GM23338 (cell line): ENCODE measurements at regions not wholly inside any gene's neighbourhood (a gene's known extent, or its start where the extent isn't known, plus 50 kb on each side); places are given as distances from the start of the nearest gene placed in this dataset.

Experiments used
- ATAC-seq: fragments of 200-7000 bp; cut with Tn5 transposase; 3 replicates; pipeline ENCODE4 v1.9.1; 2020
- DNase-seq: peaks from one replicate; pipeline ENCODE4 v3.0.0-alpha.2; 2015; ENCODE audit warnings: low spot score
- H2AFZ ChIP-seq: fragments of 200-600 bp; sonication (generic); 2 replicates; pipeline ENCODE4 v1.8.0; 2016; ENCODE audit warnings: antibody characterized with exemption, mild to moderate bottlenecking, moderate library complexity
- H3F3A ChIP-seq: fragments of 200-600 bp; sonication (generic); replicated peaks from 2 replicates; pipeline ENCODE4 v1.8.0; 2017; ENCODE audit warnings: antibody characterized with exemption, mixed run types, low read depth
- H3K27ac ChIP-seq: fragments of 200-600 bp; sonication (generic); 2 replicates; pipeline ENCODE4 v1.6.1; 2016; ENCODE audit warnings: low read depth
- H3K27me3 ChIP-seq: fragments of 200-600 bp; sonication (generic); 2 replicates; pipeline ENCODE4 v1.8.0; 2016; ENCODE audit warnings: mild to moderate bottlenecking, mixed run types, moderate library complexity; ENCODE audit not compliant: insufficient read depth
- H3K36me3 ChIP-seq: fragments of 200-600 bp; sonication (generic); 2 replicates; pipeline ENCODE4 v1.8.0; 2016; ENCODE audit warnings: mild to moderate bottlenecking; ENCODE audit not compliant: insufficient read depth
- H3K4me1 ChIP-seq: fragments of 200-600 bp; sonication (generic); 2 replicates; pipeline ENCODE4 v1.8.0; 2016; ENCODE audit warnings: mild to moderate bottlenecking, moderate library complexity; ENCODE audit not compliant: insufficient read depth
- H3K4me2 ChIP-seq: fragments of 200-600 bp; sonication (generic); 2 replicates; pipeline ENCODE4 v1.7.1; 2017; ENCODE audit warnings: mixed run types
- H3K4me3 ChIP-seq: fragments of 200-600 bp; sonication (generic); 2 replicates; pipeline ENCODE4 v1.6.1; 2016; ENCODE audit warnings: mixed run types
- H3K79me2 ChIP-seq: fragments of 200-600 bp; sonication (generic); replicated peaks from 2 replicates; pipeline ENCODE4 v1.8.0; 2017; ENCODE audit warnings: mild to moderate bottlenecking; ENCODE audit not compliant: insufficient read depth
- H3K9me2 ChIP-seq: fragments of 200-600 bp; sonication (generic); 2 replicates; pipeline ENCODE4 v1.8.0; 2017; ENCODE audit not compliant: insufficient read depth
- H4K20me1 ChIP-seq: fragments of 200-600 bp; sonication (generic); replicated peaks from 2 replicates; pipeline ENCODE4 v1.8.0; 2017; ENCODE audit warnings: mild to moderate bottlenecking; ENCODE audit not compliant: insufficient read depth
- H3K27ac Mint-ChIP-seq: 2 replicates; pipeline ENCODE4 v1.8.0; 2020; ENCODE audit warnings: inconsistent platforms, mild to moderate bottlenecking, moderate library complexity, mixed read lengths
- H3K27me3 Mint-ChIP-seq: 3 replicates; pipeline ENCODE4 v1.8.0; 2022; ENCODE audit warnings: low read depth, mild to moderate bottlenecking, moderate library complexity, mixed read lengths, inconsistent platforms; ENCODE audit not compliant: insufficient read depth, poor library complexity
- H3K36me3 Mint-ChIP-seq: 3 replicates; pipeline ENCODE4 v1.8.0; 2021; ENCODE audit warnings: low read depth, mild to moderate bottlenecking, inconsistent platforms, moderate library complexity, mixed read lengths
- H3K4me1 Mint-ChIP-seq: 3 replicates; pipeline ENCODE4 v1.8.0; 2020; ENCODE audit warnings: mild to moderate bottlenecking, inconsistent platforms, mixed read lengths
- H3K4me3 Mint-ChIP-seq: 3 replicates; pipeline ENCODE4 v1.8.0; 2021; ENCODE audit warnings: moderate library complexity, mild to moderate bottlenecking, inconsistent platforms, mixed read lengths
- H3K9me3 Mint-ChIP-seq: 3 replicates; pipeline ENCODE4 v1.8.0; 2020; ENCODE audit warnings: moderate library complexity, mild to moderate bottlenecking, inconsistent platforms, mixed read lengths
- CREB1 ChIP-seq: fragments of 250-450 bp; sonication (Bioruptor Pico); IDR thresholded peaks from 2 replicates; pipeline ENCODE4 v1.5.0; 2020; ENCODE audit warnings: low read depth, mild to moderate bottlenecking, moderate library complexity
- JUNB ChIP-seq: IDR thresholded peaks from one replicate; pipeline ENCODE4 v1.6.1; 2016; ENCODE audit warnings: antibody characterized with exemption; ENCODE audit not compliant: unreplicated experiment
- STAT1 ChIP-seq: IDR thresholded peaks from one replicate; pipeline ENCODE4 v1.6.1; 2016; ENCODE audit warnings: antibody characterized with exemption; ENCODE audit not compliant: unreplicated experiment
- ZNF114 ChIP-seq: fragments of 250-450 bp; sonication (Bioruptor Pico); IDR thresholded peaks from 2 replicates; pipeline ENCODE4 v1.5.0; 2020; ENCODE audit warnings: mild to moderate bottlenecking, moderate library complexity
- ZNF331 ChIP-seq: fragments of 250-450 bp; sonication (Bioruptor Pico); IDR thresholded peaks from 2 replicates; pipeline ENCODE4 v1.5.0; 2020; ENCODE audit warnings: low read depth, mild to moderate bottlenecking, moderate library complexity
- TF ChIP-seq, protein P1 (sequence below): IDR thresholded peaks from one replicate; pipeline ENCODE4 v1.6.1; 2018; ENCODE audit warnings: antibody characterized with exemption; ENCODE audit not compliant: unreplicated experiment
- TF ChIP-seq, protein P2 (sequence below): fragments of 250-450 bp; sonication (Bioruptor Pico); IDR thresholded peaks from 2 replicates; pipeline ENCODE4 v1.5.0; 2020; ENCODE audit warnings: mild to moderate bottlenecking, moderate library complexity
- TF ChIP-seq, protein P3 (sequence below): IDR thresholded peaks from 2 replicates; pipeline ENCODE4 v1.6.1; 2016; ENCODE audit warnings: antibody characterized with exemption

DNA sequence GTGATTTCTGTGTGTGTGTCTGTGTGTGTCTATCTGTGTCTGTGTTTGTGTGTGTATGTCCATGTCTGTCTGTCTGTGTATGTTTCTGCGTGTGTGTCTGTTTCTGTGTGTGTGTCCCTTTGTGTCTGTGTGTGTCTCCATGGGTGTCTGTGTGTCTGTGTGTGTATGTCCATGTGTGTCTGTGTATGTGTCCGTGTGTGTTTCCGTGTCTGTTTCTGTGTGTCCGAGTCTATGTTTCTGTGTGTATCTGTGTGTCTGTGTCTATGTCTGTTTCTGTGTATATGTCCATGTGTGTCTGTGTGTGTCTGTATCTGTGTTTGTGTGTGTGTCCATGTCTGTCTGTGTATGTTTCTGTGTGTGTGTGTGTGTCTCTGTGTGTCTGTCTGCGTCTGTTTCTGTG, 276.3 kb upstream of the SOX1 start (continued):
- TF ChIP-seq, protein P1, sequence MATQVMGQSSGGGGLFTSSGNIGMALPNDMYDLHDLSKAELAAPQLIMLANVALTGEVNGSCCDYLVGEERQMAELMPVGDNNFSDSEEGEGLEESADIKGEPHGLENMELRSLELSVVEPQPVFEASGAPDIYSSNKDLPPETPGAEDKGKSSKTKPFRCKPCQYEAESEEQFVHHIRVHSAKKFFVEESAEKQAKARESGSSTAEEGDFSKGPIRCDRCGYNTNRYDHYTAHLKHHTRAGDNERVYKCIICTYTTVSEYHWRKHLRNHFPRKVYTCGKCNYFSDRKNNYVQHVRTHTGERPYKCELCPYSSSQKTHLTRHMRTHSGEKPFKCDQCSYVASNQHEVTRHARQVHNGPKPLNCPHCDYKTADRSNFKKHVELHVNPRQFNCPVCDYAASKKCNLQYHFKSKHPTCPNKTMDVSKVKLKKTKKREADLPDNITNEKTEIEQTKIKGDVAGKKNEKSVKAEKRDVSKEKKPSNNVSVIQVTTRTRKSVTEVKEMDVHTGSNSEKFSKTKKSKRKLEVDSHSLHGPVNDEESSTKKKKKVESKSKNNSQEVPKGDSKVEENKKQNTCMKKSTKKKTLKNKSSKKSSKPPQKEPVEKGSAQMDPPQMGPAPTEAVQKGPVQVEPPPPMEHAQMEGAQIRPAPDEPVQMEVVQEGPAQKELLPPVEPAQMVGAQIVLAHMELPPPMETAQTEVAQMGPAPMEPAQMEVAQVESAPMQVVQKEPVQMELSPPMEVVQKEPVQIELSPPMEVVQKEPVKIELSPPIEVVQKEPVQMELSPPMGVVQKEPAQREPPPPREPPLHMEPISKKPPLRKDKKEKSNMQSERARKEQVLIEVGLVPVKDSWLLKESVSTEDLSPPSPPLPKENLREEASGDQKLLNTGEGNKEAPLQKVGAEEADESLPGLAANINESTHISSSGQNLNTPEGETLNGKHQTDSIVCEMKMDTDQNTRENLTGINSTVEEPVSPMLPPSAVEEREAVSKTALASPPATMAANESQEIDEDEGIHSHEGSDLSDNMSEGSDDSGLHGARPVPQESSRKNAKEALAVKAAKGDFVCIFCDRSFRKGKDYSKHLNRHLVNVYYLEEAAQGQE: no peak

DNA sequence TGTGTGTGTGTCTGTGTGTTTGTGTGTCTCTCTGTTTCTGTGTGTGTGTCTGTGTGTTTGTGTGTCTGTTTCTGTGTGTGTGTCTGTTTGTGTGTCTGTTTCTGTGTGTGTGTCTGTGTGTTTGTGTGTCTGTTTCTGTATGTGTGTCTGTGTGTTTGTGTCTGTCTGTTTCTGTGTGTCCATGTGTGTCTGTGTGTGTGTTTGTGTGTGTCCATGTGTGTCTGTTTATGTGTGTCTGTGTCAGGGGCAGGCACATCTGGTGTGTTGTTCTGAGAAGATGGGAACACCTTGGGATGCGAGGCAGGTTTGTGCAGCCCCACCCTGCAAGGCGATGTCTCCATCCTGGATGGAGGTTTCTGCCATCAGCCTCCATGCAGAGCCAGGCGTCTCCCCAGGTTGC, 275.8 kb upstream of the SOX1 start:
- Mint-ChIP-seq H3K9me3 (no peaks in the 10 kb centered on the region; the same call in 2 of the 3 replicates), H3K27me3 (no peaks in the 10 kb centered on the region), H3K4me1 (no peaks in the 10 kb centered on the region), H3K27ac (no peak overlapping the region), H3K36me3 (no peaks in the 10 kb centered on the region), H3K4me3 (no peak overlapping the region)
- Histone ChIP-seq H3K27me3 (no peaks in the 10 kb centered on the region), H3K36me3 (no peaks in the 10 kb centered on the region), H4K20me1 (no peaks in the 10 kb centered on the region), H3K4me1 (no peaks in the 10 kb centered on the region), H3F3A (no peaks in the 10 kb centered on the region), H3K27ac (no peak overlapping the region), H2AFZ (no peak overlapping the region), H3K4me3 (no peak overlapping the region), H3K79me2 (no peaks in the 10 kb centered on the region), H3K9me2 (no peaks in the 10 kb centered on the region), H3K4me2 (no peak overlapping the region)
- TF ChIP-seq, protein P2, sequence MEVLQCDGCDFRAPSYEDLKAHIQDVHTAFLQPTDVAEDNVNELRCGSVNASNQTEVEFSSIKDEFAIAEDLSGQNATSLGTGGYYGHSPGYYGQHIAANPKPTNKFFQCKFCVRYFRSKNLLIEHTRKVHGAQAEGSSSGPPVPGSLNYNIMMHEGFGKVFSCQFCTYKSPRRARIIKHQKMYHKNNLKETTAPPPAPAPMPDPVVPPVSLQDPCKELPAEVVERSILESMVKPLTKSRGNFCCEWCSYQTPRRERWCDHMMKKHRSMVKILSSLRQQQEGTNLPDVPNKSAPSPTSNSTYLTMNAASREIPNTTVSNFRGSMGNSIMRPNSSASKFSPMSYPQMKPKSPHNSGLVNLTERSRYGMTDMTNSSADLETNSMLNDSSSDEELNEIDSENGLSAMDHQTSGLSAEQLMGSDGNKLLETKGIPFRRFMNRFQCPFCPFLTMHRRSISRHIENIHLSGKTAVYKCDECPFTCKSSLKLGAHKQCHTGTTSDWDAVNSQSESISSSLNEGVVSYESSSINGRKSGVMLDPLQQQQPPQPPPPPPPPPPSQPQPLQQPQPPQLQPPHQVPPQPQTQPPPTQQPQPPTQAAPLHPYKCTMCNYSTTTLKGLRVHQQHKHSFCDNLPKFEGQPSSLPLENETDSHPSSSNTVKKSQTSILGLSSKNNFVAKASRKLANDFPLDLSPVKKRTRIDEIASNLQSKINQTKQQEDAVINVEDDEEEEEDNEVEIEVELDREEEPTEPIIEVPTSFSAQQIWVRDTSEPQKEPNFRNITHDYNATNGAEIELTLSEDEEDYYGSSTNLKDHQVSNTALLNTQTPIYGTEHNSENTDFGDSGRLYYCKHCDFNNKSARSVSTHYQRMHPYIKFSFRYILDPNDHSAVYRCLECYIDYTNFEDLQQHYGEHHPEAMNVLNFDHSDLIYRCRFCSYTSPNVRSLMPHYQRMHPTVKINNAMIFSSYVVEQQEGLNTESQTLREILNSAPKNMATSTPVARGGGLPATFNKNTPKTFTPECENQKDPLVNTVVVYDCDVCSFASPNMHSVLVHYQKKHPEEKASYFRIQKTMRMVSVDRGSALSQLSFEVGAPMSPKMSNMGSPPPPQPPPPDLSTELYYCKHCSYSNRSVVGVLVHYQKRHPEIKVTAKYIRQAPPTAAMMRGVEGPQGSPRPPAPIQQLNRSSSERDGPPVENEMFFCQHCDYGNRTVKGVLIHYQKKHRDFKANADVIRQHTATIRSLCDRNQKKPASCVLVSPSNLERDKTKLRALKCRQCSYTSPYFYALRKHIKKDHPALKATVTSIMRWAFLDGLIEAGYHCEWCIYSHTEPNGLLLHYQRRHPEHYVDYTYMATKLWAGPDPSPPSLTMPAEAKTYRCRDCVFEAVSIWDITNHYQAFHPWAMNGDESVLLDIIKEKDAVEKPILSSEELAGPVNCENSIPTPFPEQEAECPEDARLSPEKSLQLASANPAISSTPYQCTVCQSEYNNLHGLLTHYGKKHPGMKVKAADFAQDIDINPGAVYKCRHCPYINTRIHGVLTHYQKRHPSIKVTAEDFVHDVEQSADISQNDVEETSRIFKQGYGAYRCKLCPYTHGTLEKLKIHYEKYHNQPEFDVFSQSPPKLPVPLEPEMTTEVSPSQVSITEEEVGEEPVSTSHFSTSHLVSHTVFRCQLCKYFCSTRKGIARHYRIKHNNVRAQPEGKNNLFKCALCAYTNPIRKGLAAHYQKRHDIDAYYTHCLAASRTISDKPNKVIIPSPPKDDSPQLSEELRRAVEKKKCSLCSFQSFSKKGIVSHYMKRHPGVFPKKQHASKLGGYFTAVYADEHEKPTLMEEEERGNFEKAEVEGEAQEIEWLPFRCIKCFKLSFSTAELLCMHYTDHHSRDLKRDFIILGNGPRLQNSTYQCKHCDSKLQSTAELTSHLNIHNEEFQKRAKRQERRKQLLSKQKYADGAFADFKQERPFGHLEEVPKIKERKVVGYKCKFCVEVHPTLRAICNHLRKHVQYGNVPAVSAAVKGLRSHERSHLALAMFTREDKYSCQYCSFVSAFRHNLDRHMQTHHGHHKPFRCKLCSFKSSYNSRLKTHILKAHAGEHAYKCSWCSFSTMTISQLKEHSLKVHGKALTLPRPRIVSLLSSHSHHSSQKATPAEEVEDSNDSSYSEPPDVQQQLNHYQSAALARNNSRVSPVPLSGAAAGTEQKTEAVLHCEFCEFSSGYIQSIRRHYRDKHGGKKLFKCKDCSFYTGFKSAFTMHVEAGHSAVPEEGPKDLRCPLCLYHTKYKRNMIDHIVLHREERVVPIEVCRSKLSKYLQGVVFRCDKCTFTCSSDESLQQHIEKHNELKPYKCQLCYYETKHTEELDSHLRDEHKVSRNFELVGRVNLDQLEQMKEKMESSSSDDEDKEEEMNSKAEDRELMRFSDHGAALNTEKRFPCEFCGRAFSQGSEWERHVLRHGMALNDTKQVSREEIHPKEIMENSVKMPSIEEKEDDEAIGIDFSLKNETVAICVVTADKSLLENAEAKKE (CRISPR knock-in tag): no peak
- no peak for TF ChIP-seq ZNF114
- no peak for TF ChIP-seq ZNF331
- TF ChIP-seq, protein P1: no peak
- TF ChIP-seq STAT1: no peak
- TF ChIP-seq JUNB: no peak
- TF ChIP-seq CREB1 (CRISPR knock-in tag): no peak
- TF ChIP-seq, protein P3, sequence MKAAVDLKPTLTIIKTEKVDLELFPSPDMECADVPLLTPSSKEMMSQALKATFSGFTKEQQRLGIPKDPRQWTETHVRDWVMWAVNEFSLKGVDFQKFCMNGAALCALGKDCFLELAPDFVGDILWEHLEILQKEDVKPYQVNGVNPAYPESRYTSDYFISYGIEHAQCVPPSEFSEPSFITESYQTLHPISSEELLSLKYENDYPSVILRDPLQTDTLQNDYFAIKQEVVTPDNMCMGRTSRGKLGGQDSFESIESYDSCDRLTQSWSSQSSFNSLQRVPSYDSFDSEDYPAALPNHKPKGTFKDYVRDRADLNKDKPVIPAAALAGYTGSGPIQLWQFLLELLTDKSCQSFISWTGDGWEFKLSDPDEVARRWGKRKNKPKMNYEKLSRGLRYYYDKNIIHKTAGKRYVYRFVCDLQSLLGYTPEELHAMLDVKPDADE: no peak
- no peak for DNase-seq
- no peak for ATAC-seq
